GM12892 (cell line): ENCODE measurements at regions not wholly inside any gene's neighbourhood (a gene's known extent, or its start where the extent isn't known, plus 50 kb on each side); places are given as distances from the start of the nearest gene placed in this dataset.

Experiments
- DNase-seq: peaks from one replicate; pipeline ENCODE4 v3.0.0; 2011; ENCODE audit not compliant: insufficient read length
- FAIRE-seq: peaks from 2 replicates; lab custom pipeline; 2011; peaks lifted over from hg19 to GRCh38; lab: Jason Lieb, UNC
- POLR2A ChIP-seq: IDR thresholded peaks from 2 replicates; pipeline ENCODE4 v1.6.1; 2011; ENCODE audit warnings: low read depth, low read length, control low read depth
- POLR2AphosphoS5 ChIP-seq: IDR thresholded peaks from 2 replicates; pipeline ENCODE4 v1.6.1; 2011; ENCODE audit warnings: low read depth, low read length, control low read depth
- TAF1 ChIP-seq: IDR thresholded peaks from 2 replicates; pipeline ENCODE4 v1.6.1; 2011; ENCODE audit warnings: low read depth, mild to moderate bottlenecking, control low read depth, low read length, borderline replicate concordance

- TF ChIP-seq TAF1 (no peak), POLR2AphosphoS5 (no peak), POLR2A (no peak)
- FAIRE-seq (no peak), DNase-seq (no peak)
Observed at GRCh38 chr4:183838987-183839712, 66.0 kb upstream of the STOX2 start.

- TF ChIP-seq POLR2A (no peak), POLR2AphosphoS5 (no peak), TAF1 (no peak)
- FAIRE-seq (peak; percentile 88), DNase-seq (peak; percentile 40)
Observed at GRCh38 chr4:183840311-183840710, 64.8 kb upstream of the STOX2 start.

- TF ChIP-seq TAF1 (no peak), POLR2AphosphoS5 (no peak), POLR2A (no peak)
- no peak for DNase-seq
- no peak for FAIRE-seq
Observed at GRCh38 chr4:183841001-183841400, 64.1 kb upstream of the STOX2 start.

GRCh38 chr4:183842129-183842528 is 63.0 kb upstream of the STOX2 start:
- TF ChIP-seq TAF1 (no peak), POLR2A (no peak), POLR2AphosphoS5 (no peak)
- no peak for DNase-seq
- FAIRE-seq, result no peak

- TF ChIP-seq POLR2A (no peak), POLR2AphosphoS5 (no peak), TAF1 (no peak)
Observed at GRCh38 chr4:183843248-183843671, 61.8 kb upstream of the STOX2 start.

GRCh38 chr4:183846951-183847350 is 58.2 kb upstream of the STOX2 start:
- no peak for FAIRE-seq
- TF ChIP-seq POLR2AphosphoS5 (no peak), TAF1 (no peak), POLR2A (no peak)
- no peak for DNase-seq

More at GRCh38 chr4:183843248-183843671, 61.8 kb upstream of the STOX2 start:
- DNase-seq (no peak), FAIRE-seq (no peak)

GRCh38 chr4:183848805-183849204 is 56.3 kb upstream of the STOX2 start:
- TF ChIP-seq POLR2AphosphoS5, result no peak
- no peak for TF ChIP-seq TAF1
- TF ChIP-seq POLR2A, result no peak
- FAIRE-seq (no peak), DNase-seq (no peak)

GRCh38 chr4:183852910-183853547 is 52.1 kb upstream of the STOX2 start:
- TF ChIP-seq POLR2A (no peak), POLR2AphosphoS5 (no peak), TAF1 (no peak)
- no peak for DNase-seq
- FAIRE-seq, result no peak

- no peak for FAIRE-seq
- TF ChIP-seq TAF1 (no peak), POLR2A (no peak), POLR2AphosphoS5 (no peak)
- no peak for DNase-seq
Observed at GRCh38 chr4:183853548-183853940, 51.6 kb upstream of the STOX2 start.
